HG02970 (cell line): ENCODE measurements at regions not wholly inside any gene's neighbourhood (a gene's known extent, or its start where the extent isn't known, plus 50 kb on each side); places are given as distances from the start of the nearest gene placed in this dataset.
"Not testable (repeated sequence)": the region's sequence is repeated elsewhere in the genome, so short reads cannot be mapped to it uniquely, and the experiment has no call there.

Experiments used
- ATAC-seq: cut with Tn5 transposase; IDR thresholded peaks from one replicate; pipeline ENCODE4 v1.9.1; 2021; ENCODE audit warnings: mild to moderate bottlenecking, moderate library complexity, moderate number of reproducible peaks; ENCODE audit not compliant: unreplicated experiment, low FRiP score

DNA sequence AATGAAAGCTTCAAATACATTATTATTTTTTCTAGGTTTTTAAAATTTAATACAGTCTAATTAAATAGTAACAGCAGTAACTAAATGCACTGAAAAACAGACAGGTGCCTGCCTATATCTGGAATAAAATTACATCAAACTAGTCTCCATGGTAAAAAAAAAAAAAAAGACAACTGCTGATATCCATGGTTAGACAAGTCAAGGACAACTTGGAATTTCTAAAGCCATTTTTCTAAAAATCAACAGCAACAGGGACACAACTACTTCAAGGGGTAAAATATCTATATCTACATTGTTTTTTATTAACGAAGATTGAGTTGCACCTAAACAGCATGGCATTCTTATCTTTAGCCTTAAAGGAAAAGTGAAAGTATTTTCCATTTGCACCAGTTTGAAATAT lies 74.7 kb upstream of the VPREB1 start:
- no peak for ATAC-seq

- no peak for ATAC-seq
Observed at GRCh38 chr22:22168941-22169867, 75.4 kb upstream of the VPREB1 start.

GRCh38 chr22:22168190-22168940 lies 76.2 kb upstream of the VPREB1 start:
- ATAC-seq = peak; percentile 18

GRCh38 chr22:22167791-22168189 lies 76.8 kb upstream of the VPREB1 start:
- ATAC-seq = peak; percentile 55

DNA sequence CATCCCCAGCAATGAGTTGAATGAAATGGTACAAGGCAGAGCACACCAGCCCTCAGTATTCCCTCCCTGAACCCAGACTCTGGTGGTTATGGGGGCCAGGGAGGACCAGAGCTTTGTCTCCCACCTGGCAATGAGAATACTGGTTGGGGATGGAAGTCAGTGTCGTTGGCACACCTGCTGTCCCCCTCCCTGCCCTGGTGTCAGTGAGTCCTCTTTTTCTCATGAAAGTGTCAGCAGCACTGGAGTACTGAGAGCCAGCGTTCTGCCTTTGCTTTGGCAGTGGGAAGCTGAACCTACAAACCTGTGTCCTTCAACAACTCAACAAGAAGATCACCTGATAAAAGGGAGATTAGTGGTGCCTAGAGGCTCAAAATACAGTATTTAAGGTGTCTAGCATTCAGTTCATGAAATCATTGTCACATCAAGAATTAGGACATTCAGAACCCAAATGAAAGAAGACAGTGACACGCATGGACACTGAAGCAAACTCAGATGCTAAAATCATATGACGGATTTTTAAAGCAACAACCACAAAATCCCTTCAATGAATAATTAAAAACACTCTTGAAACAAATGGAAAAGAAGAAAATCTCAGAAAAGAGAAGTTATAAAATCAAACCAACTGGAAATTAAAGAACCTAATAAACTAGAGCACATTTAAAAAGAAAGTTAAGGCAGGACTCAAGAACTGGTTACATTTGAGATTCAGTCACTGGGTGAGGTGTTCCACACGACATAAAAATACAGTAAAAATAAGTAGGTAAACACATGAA lies 77.5 kb upstream of the VPREB1 start:
- no peak for ATAC-seq

- ATAC-seq = no peak
Observed at GRCh38 chr22:22165936-22166710, 78.5 kb upstream of the VPREB1 start.

DNA sequence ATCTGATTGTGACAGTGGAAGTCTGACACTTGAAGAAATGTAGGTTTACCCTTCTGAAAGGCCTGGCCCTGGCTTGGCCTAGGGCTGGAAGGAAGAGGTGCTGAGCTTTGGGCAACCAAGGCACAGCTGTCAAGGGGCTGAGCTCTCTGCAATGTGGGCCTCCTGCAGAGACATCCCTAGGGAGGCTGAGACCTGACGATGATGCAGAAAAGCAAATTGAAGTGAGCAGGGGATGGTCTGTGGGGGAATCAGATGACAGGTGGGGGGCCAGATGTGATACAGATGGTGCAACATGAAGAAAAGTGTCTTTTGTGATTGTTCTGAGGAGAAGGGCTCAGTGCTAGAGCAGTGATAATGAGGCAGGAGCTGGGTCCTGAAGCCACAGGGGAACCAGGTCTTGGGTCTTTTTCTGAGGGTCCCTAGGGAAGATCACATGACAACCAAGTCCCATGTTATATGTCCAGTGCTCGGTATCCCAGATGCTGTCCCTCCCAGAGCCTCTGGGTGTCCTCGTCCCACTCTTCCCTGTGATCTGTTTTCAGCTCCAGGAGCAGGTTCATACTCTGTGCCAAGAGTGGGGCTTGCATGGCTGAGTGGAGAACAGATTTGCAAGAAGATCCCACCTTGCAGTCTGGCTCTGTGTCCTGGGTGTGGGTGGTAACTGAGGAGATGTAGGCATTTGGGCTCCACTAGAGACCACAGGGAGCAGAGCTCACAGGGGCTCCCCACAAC lies 79.9 kb upstream of the VPREB1 start:
- no peak for ATAC-seq

DNA sequence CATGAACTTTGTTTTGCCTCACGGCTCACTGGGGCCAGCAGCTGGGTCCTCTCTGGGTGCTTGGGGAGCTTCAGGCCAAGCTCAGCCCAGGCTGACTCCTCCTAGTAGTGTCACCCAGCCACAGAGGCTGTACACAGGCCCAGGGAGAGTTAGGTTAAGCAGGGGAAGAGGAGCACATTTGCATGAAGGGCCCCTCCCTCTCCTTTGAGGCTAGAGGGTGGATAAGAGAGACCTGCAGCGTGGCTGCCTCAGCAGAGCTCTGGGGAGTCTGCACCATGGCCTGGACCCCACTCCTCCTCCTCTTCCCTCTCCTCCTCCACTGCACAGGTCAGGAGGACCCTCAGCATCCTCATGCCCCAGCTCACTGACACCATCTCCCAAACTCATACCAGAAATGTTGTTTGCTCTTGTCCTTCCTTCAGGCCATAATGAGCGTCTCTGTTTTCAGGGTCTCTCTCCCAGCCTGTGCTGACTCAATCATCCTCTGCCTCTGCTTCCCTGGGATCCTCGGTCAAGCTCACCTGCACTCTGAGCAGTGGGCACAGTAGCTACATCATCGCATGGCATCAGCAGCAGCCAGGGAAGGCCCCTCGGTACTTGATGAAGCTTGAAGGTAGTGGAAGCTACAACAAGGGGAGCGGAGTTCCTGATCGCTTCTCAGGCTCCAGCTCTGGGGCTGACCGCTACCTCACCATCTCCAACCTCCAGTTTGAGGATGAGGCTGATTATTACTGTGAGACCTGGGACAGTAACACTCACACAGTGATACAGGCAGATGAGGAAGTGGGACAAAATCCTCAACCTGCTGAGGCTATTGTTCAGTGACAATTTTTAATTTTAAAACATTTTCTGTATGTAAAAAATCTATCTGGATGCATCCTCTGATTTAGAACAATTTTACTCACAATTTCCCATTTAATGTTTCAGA lies 82.4 kb upstream of the VPREB1 start:
- ATAC-seq = no peak

DNA sequence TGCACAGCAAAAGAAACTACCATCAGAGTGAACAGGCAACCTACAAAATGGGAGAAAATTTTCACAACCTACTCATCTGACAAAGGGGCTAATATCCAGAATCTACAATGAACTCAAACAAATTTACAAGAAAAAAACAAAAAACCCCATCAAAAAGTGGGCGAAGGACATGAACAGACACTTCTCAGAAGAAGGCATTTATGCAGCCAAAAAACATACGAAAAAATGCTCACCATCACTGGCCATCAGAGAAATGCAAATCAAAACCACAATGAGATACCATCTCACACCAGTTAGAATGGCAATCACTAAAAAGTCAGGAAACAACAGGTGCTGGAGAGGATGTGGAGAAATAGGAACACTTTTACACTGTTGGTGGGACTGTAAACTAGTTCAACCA lies 83.8 kb upstream of the VPREB1 start:
- not testable (repeated sequence) for ATAC-seq

DNA sequence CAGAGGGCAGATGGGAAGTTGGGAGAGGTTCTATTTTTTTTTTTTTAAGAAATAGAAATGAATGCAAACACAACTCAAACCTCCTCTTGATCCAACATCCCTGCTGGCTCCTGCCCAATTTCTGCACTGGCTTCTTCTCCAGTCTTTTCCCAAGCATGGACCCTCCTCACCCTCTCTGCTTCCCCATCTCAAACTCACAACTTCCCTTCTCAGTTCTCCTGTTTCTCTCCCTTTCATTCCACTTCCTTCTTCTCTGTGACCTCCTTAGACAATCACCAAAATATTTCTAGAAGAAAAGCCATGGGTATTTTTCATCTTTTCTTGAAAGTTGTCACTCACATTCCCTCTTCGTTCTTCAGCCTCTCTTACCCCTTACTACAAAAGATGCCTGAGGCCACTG lies 85.2 kb upstream of the VPREB1 start:
- no peak for ATAC-seq

DNA sequence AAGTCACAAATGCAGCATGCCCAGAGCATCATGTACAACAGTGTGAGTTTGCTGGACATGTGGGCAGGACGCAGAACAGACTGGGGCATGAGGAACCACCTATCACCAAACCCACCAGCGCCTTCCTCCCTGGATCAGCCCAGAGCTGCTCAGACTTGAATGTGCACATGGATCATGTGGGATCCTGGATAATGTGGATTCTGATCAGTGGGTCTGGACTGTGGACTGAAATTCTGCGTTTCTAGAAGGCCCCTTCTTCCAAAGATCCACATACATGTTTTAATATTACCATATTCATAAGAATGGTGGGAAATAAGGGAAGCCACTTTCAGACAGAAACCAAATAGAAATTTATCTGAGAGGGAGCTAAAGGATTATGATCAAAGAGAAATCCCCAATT lies 85.6 kb upstream of the VPREB1 start:
- no peak for ATAC-seq

- no peak for ATAC-seq
Observed at GRCh38 chr22:22158207-22158816, 86.3 kb upstream of the VPREB1 start.

- no peak for ATAC-seq
Observed at GRCh38 chr22:22157348-22157725, 87.2 kb upstream of the VPREB1 start.

- ATAC-seq = peak; percentile 67
Observed at GRCh38 chr22:22156716-22157347, 87.8 kb upstream of the VPREB1 start.

GRCh38 chr22:22156348-22156715 lies 88.3 kb upstream of the VPREB1 start:
- no peak for ATAC-seq

- ATAC-seq = no peak
Observed at GRCh38 chr22:22155607-22156006, 89.0 kb upstream of the VPREB1 start.

DNA sequence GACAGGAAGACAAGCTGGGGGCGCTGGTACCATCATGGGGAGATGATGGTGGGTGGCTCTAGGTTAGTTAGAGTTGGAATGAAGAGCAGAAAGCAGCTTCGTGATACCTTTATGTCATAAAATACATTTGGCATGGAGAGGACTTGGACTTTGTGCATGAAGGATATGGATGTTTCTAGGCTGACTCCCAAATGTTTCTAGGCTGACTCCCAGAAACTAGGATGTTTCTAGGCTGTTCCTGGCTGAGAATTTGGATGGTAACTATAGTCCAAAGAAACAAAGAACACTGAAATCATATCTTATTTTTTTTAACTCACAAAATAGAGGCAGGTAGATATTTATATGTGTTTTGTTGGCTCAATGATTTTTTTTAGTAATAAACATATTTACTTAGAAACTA lies 89.4 kb upstream of the VPREB1 start:
- ATAC-seq = no peak

- no peak for ATAC-seq
Observed at GRCh38 chr22:22154040-22154439, 90.5 kb upstream of the VPREB1 start.
